Upper lobe of left lung (tissue), 6 donors: ENCODE measurements at regions not wholly inside any gene's neighbourhood (a gene's known extent, or its start where the extent isn't known, plus 50 kb on each side); places are given as distances from the start of the nearest gene placed in this dataset.
"Not testable (repeated sequence)": the region's sequence is repeated elsewhere in the genome, so short reads cannot be mapped to it uniquely, and the experiment has no call there.

Experiments
- ATAC-seq, 2 donors: fragments of 200-7000 bp; cut with Tn5 transposase; one replicate each; pipeline ENCODE4 v1.9.1; 2022; ENCODE audit warnings: mild to moderate bottlenecking in 2 of 2, moderate library complexity in 2 of 2; ENCODE audit not compliant: low FRiP score in 2 of 2
- DNase-seq, 2 donors: peaks; one replicate each; pipeline ENCODE4 v3.0.0-alpha.2; 2019 to 2020
- H3K27ac ChIP-seq, 4 donors: fragments of 200-600 bp; sonication (generic); one replicate each; pipeline ENCODE4 v1.5.1; 2016 to 2019
- H3K27me3 ChIP-seq, 4 donors: fragments of 200-600 bp; sonication (generic); one replicate each; pipeline ENCODE4 v1.5.1; 2017 to 2019
- H3K36me3 ChIP-seq, 4 donors: fragments of 200-600 bp; sonication (generic); one replicate each; pipeline ENCODE4 v1.5.1; 2016 to 2019
- H3K4me1 ChIP-seq, 4 donors: fragments of 200-600 bp; sonication (generic); one replicate each; pipeline ENCODE4 v1.5.1; 2018 to 2019
- H3K4me3 ChIP-seq, 4 donors: fragments of 200-600 bp; sonication (generic); one replicate each; pipeline ENCODE4 v1.5.1; 2017 to 2019; ENCODE audit warnings: mild to moderate bottlenecking in 2 of 4, moderate library complexity in 1 of 4
- H3K9me3 ChIP-seq, 4 donors: fragments of 200-600 bp; sonication (generic); one replicate each; pipeline ENCODE4 v1.5.1; 2018 to 2019
- WGBS, 2 donors: methylation state at CpG; one replicate each; pipeline ENCODE4 v1.1.5; 2017 to 2018; 5-methylcytosine and 5-hydroxymethylcytosine counted together
- donor health status: DM: no; HTN: no; CAD: no; lungs with moderate emphysema.
- donor health status: DM: no; HTN: yes; CAD: no; lungs with severe emphysema.

GRCh38 chr5:21494033-21494432 lies 1359.1 kb downstream of the CDH12 start:
- WGBS, 2 donors = 92 to 95% methylated on average over 3 of the region's 8 CpGs
- H3K4me3 ChIP-seq, H3K27me3 ChIP-seq, H3K4me1 ChIP-seq, H3K27ac ChIP-seq, ATAC-seq, H3K9me3 ChIP-seq: not testable (repeated sequence)
- peak in 1 of 2 donors; percentile 73 for DNase-seq
- peaks cover 0 to 33% (median 11%) of the 10 kb centered on the region in 4 donors for H3K36me3 ChIP-seq

- H3K27ac ChIP-seq, ATAC-seq, H3K4me1 ChIP-seq, H3K4me3 ChIP-seq, H3K27me3 ChIP-seq, H3K9me3 ChIP-seq: not testable (repeated sequence)
- DNase-seq = peak in 1 of 2 donors; percentile 52
- peaks cover 0 to 21% (median 8%) of the 10 kb centered on the region in 4 donors for H3K36me3 ChIP-seq
- 91 to 99% methylated on average over 6 of the region's 6 CpGs for WGBS, 2 donors
These were observed 1362.0 kb downstream of the CDH12 start for GRCh38 chr5:21491182-21491581.

GRCh38 chr5:21488828-21489227 lies 1364.3 kb downstream of the CDH12 start:
- not testable (repeated sequence) for H3K27ac ChIP-seq, ATAC-seq, H3K4me3 ChIP-seq, DNase-seq, H3K4me1 ChIP-seq, H3K9me3 ChIP-seq, H3K27me3 ChIP-seq
- H3K36me3 ChIP-seq = peaks cover 0 to 13% (median 2%) of the 10 kb centered on the region in 4 donors
- 96 to 98% methylated on average over 6 of the region's 6 CpGs for WGBS, 2 donors

- H3K4me1 ChIP-seq, ATAC-seq, H3K9me3 ChIP-seq, H3K4me3 ChIP-seq, H3K27ac ChIP-seq, H3K27me3 ChIP-seq: not testable (repeated sequence)
- peaks cover 0 to 24% (median 7%) of the 10 kb centered on the region in 4 donors for H3K36me3 ChIP-seq
- DNase-seq = peak in 1 of 2 donors; percentile 47
- WGBS, 2 donors = 94 to 97% methylated on average over 7 of the region's 7 CpGs
These were observed 1367.6 kb downstream of the CDH12 start for GRCh38 chr5:21485458-21486000.

GRCh38 chr5:21484498-21484889 lies 1368.7 kb downstream of the CDH12 start:
- not testable (repeated sequence) for ATAC-seq, H3K27me3 ChIP-seq, H3K9me3 ChIP-seq, H3K27ac ChIP-seq, H3K4me3 ChIP-seq, H3K4me1 ChIP-seq
- peak in 1 of 2 donors; percentile 83 for DNase-seq
- peaks cover 0 to 29% (median 9%) of the 10 kb centered on the region in 4 donors for H3K36me3 ChIP-seq
- 96% methylated on average over 11 to 13 of the region's 19 CpGs for WGBS, 2 donors

GRCh38 chr5:21483790-21484497 lies 1369.2 kb downstream of the CDH12 start:
- not testable (repeated sequence) for ATAC-seq, H3K4me3 ChIP-seq, H3K27ac ChIP-seq, H3K27me3 ChIP-seq, H3K4me1 ChIP-seq, H3K9me3 ChIP-seq
- peaks cover 0 to 31% (median 9%) of the 10 kb centered on the region in 4 donors for H3K36me3 ChIP-seq
- DNase-seq = peak in 1 of 2 donors; percentile 81
- WGBS, 2 donors = 95 to 96% methylated on average over 14 of the region's 19 CpGs

GRCh38 chr5:21482983-21483650 lies 1370.0 kb downstream of the CDH12 start:
- H3K4me3 ChIP-seq, H3K27ac ChIP-seq, H3K27me3 ChIP-seq, H3K4me1 ChIP-seq, ATAC-seq, H3K9me3 ChIP-seq: not testable (repeated sequence)
- WGBS, 2 donors = 91 to 96% methylated on average over 19 to 21 of the region's 22 CpGs
- peak in 1 of 2 donors; percentile 86 for DNase-seq
- peaks cover 0 to 35% (median 11%) of the 10 kb centered on the region in 4 donors for H3K36me3 ChIP-seq

GRCh38 chr5:21482522-21482921 lies 1370.6 kb downstream of the CDH12 start:
- ATAC-seq, H3K9me3 ChIP-seq, H3K4me3 ChIP-seq, H3K27me3 ChIP-seq, H3K4me1 ChIP-seq, H3K27ac ChIP-seq: not testable (repeated sequence)
- peaks cover 0 to 35% (median 11%) of the 10 kb centered on the region in 4 donors for H3K36me3 ChIP-seq
- 87 to 91% methylated on average over 11 to 13 of the region's 13 CpGs for WGBS, 2 donors
- peak in 1 of 2 donors; percentile 86 for DNase-seq

- H3K36me3 ChIP-seq = peaks cover 0 to 32% (median 11%) of the 10 kb centered on the region in 4 donors
- DNase-seq = peak in 1 of 2 donors; percentile 86
- not testable (repeated sequence) for H3K27me3 ChIP-seq, H3K4me1 ChIP-seq, H3K9me3 ChIP-seq, H3K27ac ChIP-seq, H3K4me3 ChIP-seq, ATAC-seq
- WGBS, 2 donors = 89 to 91% methylated on average over 24 of the region's 24 CpGs
These were observed 1371.5 kb downstream of the CDH12 start for GRCh38 chr5:21481320-21482270.

- H3K4me1 ChIP-seq, H3K27me3 ChIP-seq, H3K27ac ChIP-seq, H3K9me3 ChIP-seq, ATAC-seq, H3K4me3 ChIP-seq, DNase-seq: not testable (repeated sequence)
- WGBS, 2 donors = 86 to 92% methylated on average over 4 of the region's 4 CpGs
- peaks cover 0 to 32% (median 11%) of the 10 kb centered on the region in 4 donors for H3K36me3 ChIP-seq
These were observed 1373.1 kb downstream of the CDH12 start for GRCh38 chr5:21480054-21480453.

- not testable (repeated sequence) for H3K27me3 ChIP-seq, H3K27ac ChIP-seq, H3K4me3 ChIP-seq, H3K9me3 ChIP-seq, H3K4me1 ChIP-seq, DNase-seq
- 81 to 87% methylated on average over 5 to 6 of the region's 6 CpGs for WGBS, 2 donors
- H3K36me3 ChIP-seq = peaks cover 0 to 13% (median 4%) of the 10 kb centered on the region in 4 donors
- ATAC-seq = peak in 1 of 2 donors; percentile 53
These were observed 1379.2 kb downstream of the CDH12 start for GRCh38 chr5:21473981-21474380.

GRCh38 chr5:21473436-21473835 lies 1379.7 kb downstream of the CDH12 start:
- peak in 1 of 2 donors; percentile 33 for DNase-seq
- WGBS, 2 donors = 94 to 97% methylated on average over 13 of the region's 13 CpGs
- not testable (repeated sequence) for H3K27ac ChIP-seq, H3K27me3 ChIP-seq, H3K36me3 ChIP-seq, H3K4me1 ChIP-seq, ATAC-seq, H3K9me3 ChIP-seq, H3K4me3 ChIP-seq
